NT2/D1 (cell line): ENCODE measurements at regions not wholly inside any gene's neighbourhood (a gene's known extent, or its start where the extent isn't known, plus 50 kb on each side); places are given as distances from the start of the nearest gene placed in this dataset.

Experiments
- SUZ12 ChIP-seq: IDR thresholded peaks from 2 replicates; pipeline ENCODE4 v1.6.1; 2011; ENCODE audit not compliant: insufficient read length, insufficient read depth; ENCODE audit errors: extremely low read depth
- YY1 ChIP-seq: IDR thresholded peaks from 2 replicates; pipeline ENCODE4 v1.6.1; 2011; ENCODE audit not compliant: insufficient read length, insufficient read depth
- ZNF274 ChIP-seq: IDR thresholded peaks from 2 replicates; pipeline ENCODE4 v1.6.1; 2011; ENCODE audit warnings: mild to moderate bottlenecking, low read depth, low read length

- TF ChIP-seq YY1 (no peak), SUZ12 (no peak), ZNF274 (no peak)
Observed at GRCh38 chr2:180892091-180892490, 88.3 kb upstream of the UBE2E3 start.
